Transverse colon (tissue), 3 donors: ENCODE measurements at regions not wholly inside any gene's neighbourhood (a gene's known extent, or its start where the extent isn't known, plus 50 kb on each side); places are given as distances from the start of the nearest gene placed in this dataset.

ENCODE experiments used
- EP300 ChIP-seq: sonication (generic); formaldehyde crosslinking; IDR thresholded peaks from one replicate; pipeline ENCODE4 v1.6.1; 2017; ENCODE audit warnings: antibody characterized with exemption, low read depth
- TF ChIP-seq, protein P1 (sequence below), 5 experiments: fragments of 200-600 bp in 3 of 5; fragments of 450-650 bp in 2 of 5; sonication (generic) in 3 of 5; IDR thresholded peaks; 1 replicate in 2 of 5; 2 replicates in 3 of 5; pipeline ENCODE4 v1.5.1; 2016 to 2017; ENCODE audit warnings: antibody characterized with exemption in 5 of 5, inconsistent platforms in 3 of 5, mild to moderate bottlenecking in 2 of 5, moderate library complexity in 1 of 5

DNA sequence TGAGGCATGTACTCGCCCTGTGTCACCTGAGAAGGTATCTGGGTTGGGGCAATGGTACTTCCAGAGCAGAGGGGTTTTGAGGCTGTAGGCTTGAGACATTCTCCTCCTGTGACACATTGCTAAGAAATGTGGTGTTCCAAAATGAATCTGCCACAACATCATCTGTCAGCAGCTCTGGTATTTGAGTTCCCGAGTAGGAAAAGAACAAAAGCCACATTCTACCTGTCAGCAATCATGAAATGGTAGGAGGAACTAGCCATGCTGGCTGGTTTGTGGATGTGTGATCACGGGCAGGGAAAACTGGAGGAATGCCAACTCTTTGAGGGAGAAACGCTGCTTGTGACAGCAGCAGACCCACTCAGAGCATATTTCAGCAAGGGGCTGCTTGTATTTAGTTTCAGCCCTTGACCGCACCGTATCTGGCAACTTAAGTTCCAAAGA is 579.4 kb upstream of the TBL1XR1 start:
- TF ChIP-seq EP300: no peak
- TF ChIP-seq, protein P1, sequence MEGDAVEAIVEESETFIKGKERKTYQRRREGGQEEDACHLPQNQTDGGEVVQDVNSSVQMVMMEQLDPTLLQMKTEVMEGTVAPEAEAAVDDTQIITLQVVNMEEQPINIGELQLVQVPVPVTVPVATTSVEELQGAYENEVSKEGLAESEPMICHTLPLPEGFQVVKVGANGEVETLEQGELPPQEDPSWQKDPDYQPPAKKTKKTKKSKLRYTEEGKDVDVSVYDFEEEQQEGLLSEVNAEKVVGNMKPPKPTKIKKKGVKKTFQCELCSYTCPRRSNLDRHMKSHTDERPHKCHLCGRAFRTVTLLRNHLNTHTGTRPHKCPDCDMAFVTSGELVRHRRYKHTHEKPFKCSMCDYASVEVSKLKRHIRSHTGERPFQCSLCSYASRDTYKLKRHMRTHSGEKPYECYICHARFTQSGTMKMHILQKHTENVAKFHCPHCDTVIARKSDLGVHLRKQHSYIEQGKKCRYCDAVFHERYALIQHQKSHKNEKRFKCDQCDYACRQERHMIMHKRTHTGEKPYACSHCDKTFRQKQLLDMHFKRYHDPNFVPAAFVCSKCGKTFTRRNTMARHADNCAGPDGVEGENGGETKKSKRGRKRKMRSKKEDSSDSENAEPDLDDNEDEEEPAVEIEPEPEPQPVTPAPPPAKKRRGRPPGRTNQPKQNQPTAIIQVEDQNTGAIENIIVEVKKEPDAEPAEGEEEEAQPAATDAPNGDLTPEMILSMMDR (IDR thresholded peaks at IDR 0.05): no peak
